WTC11 (cell line): ENCODE measurements at regions not wholly inside any gene's neighbourhood (a gene's known extent, or its start where the extent isn't known, plus 50 kb on each side); places are given as distances from the start of the nearest gene placed in this dataset.

Experiments used
- ATAC-seq: fragments of 200-7000 bp; cut with Tn5 transposase; 2 replicates; pipeline ENCODE4 v1.10.0; 2021; ENCODE audit warnings: mild to moderate bottlenecking, moderate library complexity
- CTCF ChIA-PET: fragments of 300-600 bp; sonication (Branson Sonifier 250); formaldehyde crosslinking; loops from one replicate; lab custom pipeline; 2021; ENCODE audit warnings: antibody characterized with exemption; lab: Charles Lee
- POLR2A ChIA-PET: fragments of 350-600 bp; sonication (Branson Sonifier 250); formaldehyde crosslinking; loops from one replicate; lab custom pipeline; 2021; ENCODE audit warnings: antibody characterized with exemption; lab: Charles Lee
- DNase-seq: peaks from one replicate; pipeline ENCODE4 v3.0.0; 2021; ENCODE audit warnings: low spot score
- H3K27ac Mint-ChIP-seq: 2 replicates; pipeline ENCODE4 v1.8.0; 2021; ENCODE audit warnings: mixed read lengths
- H3K27me3 Mint-ChIP-seq: 2 replicates; pipeline ENCODE4 v1.8.0; 2021; ENCODE audit warnings: low read depth, mild to moderate bottlenecking, moderate library complexity, mixed read lengths
- H3K36me3 Mint-ChIP-seq: 2 replicates; pipeline ENCODE4 v1.8.0; 2021; ENCODE audit warnings: mixed read lengths
- H3K4me1 Mint-ChIP-seq: 2 replicates; pipeline ENCODE4 v1.8.0; 2022; ENCODE audit warnings: mixed read lengths
- H3K4me3 Mint-ChIP-seq: 2 replicates; pipeline ENCODE4 v1.8.0; 2021; ENCODE audit warnings: mild to moderate bottlenecking, moderate library complexity, mixed read lengths
- H3K9me3 Mint-ChIP-seq: 2 replicates; pipeline ENCODE4 v1.8.0; 2021; ENCODE audit warnings: mixed read lengths
- CBFB ChIP-seq: sonication (generic); formaldehyde crosslinking; IDR thresholded peaks from 2 replicates; pipeline ENCODE4 v1.8.1; 2022; ENCODE audit warnings: mild to moderate bottlenecking, low read depth, missing genetic modification reagents
- CDX4 ChIP-seq: fragments of 250-450 bp; sonication (Bioruptor Pico); IDR thresholded peaks from 2 replicates; pipeline ENCODE4 v1.9.0; 2021; ENCODE audit warnings: moderate library complexity, mild to moderate bottlenecking, inconsistent platforms, borderline replicate concordance
- CREM ChIP-seq: sonication (generic); formaldehyde crosslinking; IDR thresholded peaks from 2 replicates; pipeline ENCODE4 v1.8.1; 2022; ENCODE audit warnings: mild to moderate bottlenecking, missing genetic modification reagents, moderate library complexity
- EMX1 ChIP-seq: fragments of 250-450 bp; sonication (Bioruptor Pico); IDR thresholded peaks from 2 replicates; pipeline ENCODE4 v1.8.0; 2021; ENCODE audit warnings: mild to moderate bottlenecking
- ERG ChIP-seq: fragments of 250-450 bp; sonication (Bioruptor Pico); IDR thresholded peaks from 2 replicates; pipeline ENCODE4 v1.8.0; 2021; ENCODE audit warnings: mild to moderate bottlenecking
- ESRRA ChIP-seq: sonication (generic); formaldehyde crosslinking; IDR thresholded peaks from 2 replicates; pipeline ENCODE4 v1.8.1; 2022; ENCODE audit warnings: mild to moderate bottlenecking, missing genetic modification reagents, borderline replicate concordance
- JAZF1 ChIP-seq: fragments of 250-450 bp; sonication (Bioruptor Pico); IDR thresholded peaks from 2 replicates; pipeline ENCODE4 v1.9.0; 2021; ENCODE audit warnings: moderate library complexity, mild to moderate bottlenecking, inconsistent platforms
- KAT7 ChIP-seq: sonication (generic); formaldehyde crosslinking; IDR thresholded peaks from 2 replicates; pipeline ENCODE4 v1.8.1; 2023; ENCODE audit warnings: missing genetic modification reagents, mild to moderate bottlenecking, borderline replicate concordance
- RELA ChIP-seq: sonication (generic); formaldehyde crosslinking; IDR thresholded peaks from 2 replicates; pipeline ENCODE4 v1.8.1; 2022; ENCODE audit warnings: missing genetic modification reagents, mild to moderate bottlenecking, borderline replicate concordance
- RORB ChIP-seq: fragments of 250-450 bp; sonication (Bioruptor Pico); IDR thresholded peaks from 2 replicates; pipeline ENCODE4 v1.9.0; 2021; ENCODE audit warnings: mild to moderate bottlenecking
- SMAD3 ChIP-seq: sonication (generic); formaldehyde crosslinking; IDR thresholded peaks from 2 replicates; pipeline ENCODE4 v1.8.0; 2022; ENCODE audit warnings: missing genetic modification reagents, mild to moderate bottlenecking, borderline replicate concordance
- SOX15 ChIP-seq: fragments of 250-450 bp; sonication (Bioruptor Pico); IDR thresholded peaks from 2 replicates; pipeline ENCODE4 v1.9.0; 2021; ENCODE audit warnings: mild to moderate bottlenecking
- SP1 ChIP-seq: sonication (generic); formaldehyde crosslinking; conservative IDR thresholded peaks from 2 replicates; pipeline ENCODE4 v1.8.1; 2022; ENCODE audit warnings: missing genetic modification reagents
- ZNF138 ChIP-seq: sonication (generic); formaldehyde crosslinking; conservative IDR thresholded peaks from 2 replicates; pipeline ENCODE4 v1.8.1; 2022; ENCODE audit warnings: mild to moderate bottlenecking, moderate library complexity, missing genetic modification reagents
- ZNF219 ChIP-seq: sonication (generic); formaldehyde crosslinking; IDR thresholded peaks from 2 replicates; pipeline ENCODE4 v1.8.0; 2023; ENCODE audit warnings: missing genetic modification reagents, mild to moderate bottlenecking, borderline replicate concordance
- ZNF263 ChIP-seq: sonication (generic); formaldehyde crosslinking; IDR thresholded peaks from 2 replicates; pipeline ENCODE4 v1.8.1; 2022; ENCODE audit warnings: low read depth, mild to moderate bottlenecking, moderate library complexity, missing genetic modification reagents
- ZNF317 ChIP-seq: sonication (generic); formaldehyde crosslinking; IDR thresholded peaks from 2 replicates; pipeline ENCODE4 v1.8.1; 2023; ENCODE audit warnings: low read depth, mild to moderate bottlenecking, moderate library complexity, missing genetic modification reagents, borderline replicate concordance
- ZNF396 ChIP-seq: fragments of 250-450 bp; sonication (Bioruptor Pico); IDR thresholded peaks from 2 replicates; pipeline ENCODE4 v1.8.0; 2021; ENCODE audit warnings: mild to moderate bottlenecking, moderate library complexity, borderline replicate concordance
- ZNF416 ChIP-seq: fragments of 250-450 bp; sonication (Bioruptor Pico); IDR thresholded peaks from 2 replicates; pipeline ENCODE4 v1.9.0; 2021; ENCODE audit warnings: mild to moderate bottlenecking, inconsistent platforms
- TF ChIP-seq, protein P1 (sequence below): fragments of 250-450 bp; sonication (Bioruptor Pico); IDR thresholded peaks from 2 replicates; pipeline ENCODE4 v1.9.0; 2021; ENCODE audit warnings: mild to moderate bottlenecking
- TF ChIP-seq, protein P2 (sequence below): sonication (generic); formaldehyde crosslinking; IDR thresholded peaks from 2 replicates; pipeline ENCODE4 v1.8.1; 2023; ENCODE audit warnings: mild to moderate bottlenecking, missing genetic modification reagents, borderline replicate concordance

- no peak for TF ChIP-seq ERG (CRISPR knock-in tag)
- TF ChIP-seq CBFB (CRISPR knock-in tag): no peak
- TF ChIP-seq ESRRA (CRISPR knock-in tag): no peak
- no peak for TF ChIP-seq CDX4 (CRISPR knock-in tag)
- no peak for TF ChIP-seq ZNF138 (CRISPR knock-in tag)
- no peak for TF ChIP-seq KAT7 (CRISPR knock-in tag)
- TF ChIP-seq, protein P1, sequence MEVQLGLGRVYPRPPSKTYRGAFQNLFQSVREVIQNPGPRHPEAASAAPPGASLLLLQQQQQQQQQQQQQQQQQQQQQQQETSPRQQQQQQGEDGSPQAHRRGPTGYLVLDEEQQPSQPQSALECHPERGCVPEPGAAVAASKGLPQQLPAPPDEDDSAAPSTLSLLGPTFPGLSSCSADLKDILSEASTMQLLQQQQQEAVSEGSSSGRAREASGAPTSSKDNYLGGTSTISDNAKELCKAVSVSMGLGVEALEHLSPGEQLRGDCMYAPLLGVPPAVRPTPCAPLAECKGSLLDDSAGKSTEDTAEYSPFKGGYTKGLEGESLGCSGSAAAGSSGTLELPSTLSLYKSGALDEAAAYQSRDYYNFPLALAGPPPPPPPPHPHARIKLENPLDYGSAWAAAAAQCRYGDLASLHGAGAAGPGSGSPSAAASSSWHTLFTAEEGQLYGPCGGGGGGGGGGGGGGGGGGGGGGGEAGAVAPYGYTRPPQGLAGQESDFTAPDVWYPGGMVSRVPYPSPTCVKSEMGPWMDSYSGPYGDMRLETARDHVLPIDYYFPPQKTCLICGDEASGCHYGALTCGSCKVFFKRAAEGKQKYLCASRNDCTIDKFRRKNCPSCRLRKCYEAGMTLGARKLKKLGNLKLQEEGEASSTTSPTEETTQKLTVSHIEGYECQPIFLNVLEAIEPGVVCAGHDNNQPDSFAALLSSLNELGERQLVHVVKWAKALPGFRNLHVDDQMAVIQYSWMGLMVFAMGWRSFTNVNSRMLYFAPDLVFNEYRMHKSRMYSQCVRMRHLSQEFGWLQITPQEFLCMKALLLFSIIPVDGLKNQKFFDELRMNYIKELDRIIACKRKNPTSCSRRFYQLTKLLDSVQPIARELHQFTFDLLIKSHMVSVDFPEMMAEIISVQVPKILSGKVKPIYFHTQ: no peak
- no peak for TF ChIP-seq JAZF1 (CRISPR knock-in tag)
- TF ChIP-seq ZNF416 (CRISPR knock-in tag): no peak
Observed at GRCh38 chr3:102545276-102545675, 110.5 kb downstream of the ZPLD1 start (continued).

DNA sequence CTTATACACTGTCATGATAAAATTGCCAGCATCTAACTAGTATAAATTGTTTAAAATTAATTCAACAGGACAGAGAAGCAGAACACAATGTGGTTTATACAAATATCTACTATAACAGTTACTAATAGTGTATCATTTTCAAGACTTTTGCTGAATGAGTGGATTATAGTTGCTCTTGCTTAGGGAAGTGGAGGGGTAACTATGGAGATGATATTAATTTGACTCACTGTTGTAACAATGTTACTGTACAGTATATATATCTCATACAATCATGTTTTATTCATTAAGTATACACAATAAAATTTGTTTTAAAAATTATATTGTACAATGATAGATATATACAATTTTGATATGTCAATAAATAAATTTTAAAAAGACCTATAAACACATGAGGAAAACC is 119.1 kb downstream of the ZPLD1 start:
- Mint-ChIP-seq H3K4me1 (no peaks in the 10 kb centered on the region), H3K27ac (no peak overlapping the region), H3K36me3 (no peaks in the 10 kb centered on the region), H3K27me3 (no peaks in the 10 kb centered on the region), H3K4me3 (no peak overlapping the region), H3K9me3 (no peaks in the 10 kb centered on the region)
- DNase-seq: no peak
- POLR2A ChIA-PET: no interaction called here
- ATAC-seq: no peak
- no peak for TF ChIP-seq ZNF263 (CRISPR knock-in tag)
- no peak for TF ChIP-seq CREM (CRISPR knock-in tag)
- no peak for TF ChIP-seq SOX15
- no peak for TF ChIP-seq EMX1 (CRISPR knock-in tag)
- no peak for TF ChIP-seq RORB (CRISPR knock-in tag)
- no peak for TF ChIP-seq ERG (CRISPR knock-in tag)
- no peak for TF ChIP-seq ZNF219 (CRISPR knock-in tag)
- TF ChIP-seq, protein P2, sequence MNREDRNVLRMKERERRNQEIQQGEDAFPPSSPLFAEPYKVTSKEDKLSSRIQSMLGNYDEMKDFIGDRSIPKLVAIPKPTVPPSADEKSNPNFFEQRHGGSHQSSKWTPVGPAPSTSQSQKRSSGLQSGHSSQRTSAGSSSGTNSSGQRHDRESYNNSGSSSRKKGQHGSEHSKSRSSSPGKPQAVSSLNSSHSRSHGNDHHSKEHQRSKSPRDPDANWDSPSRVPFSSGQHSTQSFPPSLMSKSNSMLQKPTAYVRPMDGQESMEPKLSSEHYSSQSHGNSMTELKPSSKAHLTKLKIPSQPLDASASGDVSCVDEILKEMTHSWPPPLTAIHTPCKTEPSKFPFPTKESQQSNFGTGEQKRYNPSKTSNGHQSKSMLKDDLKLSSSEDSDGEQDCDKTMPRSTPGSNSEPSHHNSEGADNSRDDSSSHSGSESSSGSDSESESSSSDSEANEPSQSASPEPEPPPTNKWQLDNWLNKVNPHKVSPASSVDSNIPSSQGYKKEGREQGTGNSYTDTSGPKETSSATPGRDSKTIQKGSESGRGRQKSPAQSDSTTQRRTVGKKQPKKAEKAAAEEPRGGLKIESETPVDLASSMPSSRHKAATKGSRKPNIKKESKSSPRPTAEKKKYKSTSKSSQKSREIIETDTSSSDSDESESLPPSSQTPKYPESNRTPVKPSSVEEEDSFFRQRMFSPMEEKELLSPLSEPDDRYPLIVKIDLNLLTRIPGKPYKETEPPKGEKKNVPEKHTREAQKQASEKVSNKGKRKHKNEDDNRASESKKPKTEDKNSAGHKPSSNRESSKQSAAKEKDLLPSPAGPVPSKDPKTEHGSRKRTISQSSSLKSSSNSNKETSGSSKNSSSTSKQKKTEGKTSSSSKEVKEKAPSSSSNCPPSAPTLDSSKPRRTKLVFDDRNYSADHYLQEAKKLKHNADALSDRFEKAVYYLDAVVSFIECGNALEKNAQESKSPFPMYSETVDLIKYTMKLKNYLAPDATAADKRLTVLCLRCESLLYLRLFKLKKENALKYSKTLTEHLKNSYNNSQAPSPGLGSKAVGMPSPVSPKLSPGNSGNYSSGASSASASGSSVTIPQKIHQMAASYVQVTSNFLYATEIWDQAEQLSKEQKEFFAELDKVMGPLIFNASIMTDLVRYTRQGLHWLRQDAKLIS (CRISPR knock-in tag): no peak
- no peak for TF ChIP-seq ZNF396 (CRISPR knock-in tag)
- no peak for TF ChIP-seq SMAD3
- TF ChIP-seq KAT7 (CRISPR knock-in tag): no peak
- no peak for TF ChIP-seq RELA (CRISPR knock-in tag)
- no peak for TF ChIP-seq ZNF317 (CRISPR knock-in tag)
- TF ChIP-seq SP1: no peak
- CTCF ChIA-PET: no interaction called here
